ENCODE measurements at regions not wholly inside any gene's neighbourhood (a gene's known extent, or its start where the extent isn't known, plus 50 kb on each side); places are given as distances from the start of the nearest gene placed in this dataset.
"Not testable (repeated sequence)": the region's sequence is repeated elsewhere in the genome, so short reads cannot be mapped to it uniquely, and the experiment has no call there.

GRCh38 chr1:30363031-30363430, 360.4 kb downstream of the MATN1 start:
- DNase-seq (ENCODE audit: low spot score) = no peak
- ChIA-PET CTCF (interaction anchor here (0.7 to 3.3 kb wide), 3 partner anchors 10 to 442 kb away, joined by 3 to 16 read pairs (median 4); no protein-coding TSS in a partner anchor), POLR2A (ENCODE audit: low non-redundant PET) (no interaction called here)
- H3K27ac ChIP-seq = no peak overlapping the region
- TF ChIP-seq, protein P1, sequence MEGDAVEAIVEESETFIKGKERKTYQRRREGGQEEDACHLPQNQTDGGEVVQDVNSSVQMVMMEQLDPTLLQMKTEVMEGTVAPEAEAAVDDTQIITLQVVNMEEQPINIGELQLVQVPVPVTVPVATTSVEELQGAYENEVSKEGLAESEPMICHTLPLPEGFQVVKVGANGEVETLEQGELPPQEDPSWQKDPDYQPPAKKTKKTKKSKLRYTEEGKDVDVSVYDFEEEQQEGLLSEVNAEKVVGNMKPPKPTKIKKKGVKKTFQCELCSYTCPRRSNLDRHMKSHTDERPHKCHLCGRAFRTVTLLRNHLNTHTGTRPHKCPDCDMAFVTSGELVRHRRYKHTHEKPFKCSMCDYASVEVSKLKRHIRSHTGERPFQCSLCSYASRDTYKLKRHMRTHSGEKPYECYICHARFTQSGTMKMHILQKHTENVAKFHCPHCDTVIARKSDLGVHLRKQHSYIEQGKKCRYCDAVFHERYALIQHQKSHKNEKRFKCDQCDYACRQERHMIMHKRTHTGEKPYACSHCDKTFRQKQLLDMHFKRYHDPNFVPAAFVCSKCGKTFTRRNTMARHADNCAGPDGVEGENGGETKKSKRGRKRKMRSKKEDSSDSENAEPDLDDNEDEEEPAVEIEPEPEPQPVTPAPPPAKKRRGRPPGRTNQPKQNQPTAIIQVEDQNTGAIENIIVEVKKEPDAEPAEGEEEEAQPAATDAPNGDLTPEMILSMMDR (conservative IDR thresholded peaks at IDR 0.05; ENCODE audit: low read depth) = no peak

DNA sequence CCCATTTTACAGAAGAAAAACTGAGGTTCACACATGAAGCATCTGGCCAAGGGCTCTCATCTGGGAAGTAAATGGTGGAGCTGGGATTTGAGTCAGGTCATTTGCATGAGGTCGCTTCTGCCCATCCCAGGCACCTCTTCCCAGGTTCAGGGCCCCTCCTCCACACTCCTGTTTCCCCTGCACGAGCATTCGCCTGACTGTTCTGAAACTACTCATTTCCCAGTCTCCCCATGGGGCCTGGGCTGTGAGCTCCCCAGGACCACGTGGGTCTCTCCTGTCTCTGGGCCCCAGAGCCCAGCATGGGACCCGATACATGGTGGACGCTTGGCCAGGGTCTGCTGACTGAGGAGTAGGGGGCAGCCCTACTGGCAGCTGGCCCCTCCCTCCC, 360.8 kb downstream of the MATN1 start:
- ChIA-PET POLR2A (ENCODE audit: low non-redundant PET) (no interaction called here), CTCF (interaction anchor here (0.7 to 3.3 kb wide), 3 partner anchors 9 to 441 kb away, joined by 3 to 16 read pairs (median 4); no protein-coding TSS in a partner anchor)
- DNase-seq (ENCODE audit: low spot score) = no peak
- TF ChIP-seq, protein P1 (conservative IDR thresholded peaks at IDR 0.05; ENCODE audit: low read depth) = no peak
- no peak overlapping the region for H3K27ac ChIP-seq

DNA sequence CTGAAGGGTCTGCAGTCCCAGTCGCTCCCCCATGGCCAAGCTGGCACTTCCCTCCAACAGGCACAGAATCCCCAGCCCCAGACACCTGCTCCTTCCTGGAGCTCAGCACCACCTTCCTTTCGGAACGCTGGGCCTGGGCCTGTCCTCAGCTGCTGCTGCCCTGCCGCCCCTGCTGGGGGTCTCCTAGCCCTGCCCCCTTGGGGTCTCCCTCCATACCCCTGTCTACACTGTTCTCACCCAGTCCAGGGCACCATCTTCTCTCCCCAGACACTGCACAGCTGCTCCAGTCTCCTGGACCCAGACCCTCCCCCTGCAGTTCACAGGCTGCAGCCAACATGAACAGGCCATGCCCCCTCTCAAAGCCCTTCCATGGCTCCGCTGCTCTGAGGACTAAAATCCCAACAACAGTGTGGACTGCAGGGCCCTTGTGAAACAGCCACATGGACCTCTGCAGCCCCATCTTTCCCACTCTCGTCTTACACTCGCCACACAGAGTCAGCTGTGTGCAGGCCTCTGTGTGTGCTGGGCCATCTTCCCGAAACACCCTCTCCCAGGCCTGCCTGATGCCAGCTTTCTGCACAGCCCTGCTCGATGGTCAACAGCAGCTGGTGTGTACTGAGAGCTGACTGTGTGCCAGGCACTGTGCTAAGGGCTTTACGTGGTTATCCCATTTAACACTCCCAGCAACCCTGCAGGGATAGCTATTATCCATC, 361.3 kb downstream of the MATN1 start:
- POLR2A ChIA-PET (ENCODE audit: low non-redundant PET); H3K27ac ChIP-seq; DNase-seq (ENCODE audit: low spot score): not testable (repeated sequence)
- CTCF ChIA-PET = interaction anchor here (1.1 kb wide), 1 partner anchor 9 kb away, joined by 4 read pairs; no protein-coding TSS in a partner anchor

DNA sequence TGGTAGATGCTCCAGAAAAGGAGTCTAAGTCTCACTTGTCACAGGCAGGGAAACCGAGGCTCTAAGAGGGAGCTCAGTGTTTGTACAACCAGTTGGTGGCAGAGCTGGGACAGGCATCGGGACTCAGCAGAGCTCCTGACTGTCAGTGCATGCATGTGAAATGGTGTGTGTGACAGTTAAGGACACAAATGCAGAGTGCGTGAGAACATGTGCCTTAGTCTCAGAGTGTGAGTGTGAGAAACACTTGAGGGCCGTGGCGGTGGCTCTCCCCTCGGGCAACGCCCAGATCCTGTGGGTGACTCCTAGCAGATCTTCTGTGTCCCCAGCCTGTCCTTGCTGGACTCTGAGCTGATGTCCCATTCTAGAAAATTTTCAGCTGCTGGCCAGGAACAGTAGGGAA, 362.6 kb downstream of the MATN1 start:
- TF ChIP-seq, protein P1 (conservative IDR thresholded peaks at IDR 0.05; ENCODE audit: low read depth) = no peak
- CTCF ChIA-PET = no interaction called here
- POLR2A ChIA-PET (ENCODE audit: low non-redundant PET) = no interaction called here
- DNase-seq (ENCODE audit: low spot score) = no peak
- no peak overlapping the region for H3K27ac ChIP-seq

DNA sequence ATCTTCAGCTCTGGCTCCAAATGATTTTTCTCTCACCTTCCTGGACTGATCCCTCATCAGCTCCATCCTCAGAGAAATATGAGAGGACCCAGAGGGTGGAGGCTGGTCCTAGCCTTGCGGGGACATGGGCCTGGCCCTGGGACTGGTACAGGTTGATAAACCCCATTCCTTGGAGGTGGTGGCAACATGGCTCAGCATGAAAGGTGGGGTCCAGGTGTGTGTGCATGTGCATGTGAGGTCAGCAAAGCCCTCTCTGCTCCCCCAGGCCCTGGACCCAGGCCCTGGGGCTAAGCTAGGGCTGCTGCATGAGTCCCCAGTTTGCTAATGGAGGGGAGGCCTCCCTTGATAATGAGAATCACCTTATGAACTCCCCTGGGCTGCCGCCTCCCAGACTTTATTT, 363.1 kb downstream of the MATN1 start:
- ChIA-PET POLR2A (ENCODE audit: low non-redundant PET) (no interaction called here), CTCF (no interaction called here)

GRCh38 chr1:30359539-30360220, 363.7 kb downstream of the MATN1 start:
- POLR2A ChIA-PET (ENCODE audit: low non-redundant PET) = no interaction called here
- CTCF ChIA-PET = no interaction called here

More for the DNA sequence above, 363.1 kb downstream of the MATN1 start:
- TF ChIP-seq, protein P1 (conservative IDR thresholded peaks at IDR 0.05; ENCODE audit: low read depth) = no peak
- H3K27ac ChIP-seq = no peak overlapping the region
- DNase-seq (ENCODE audit: low spot score) = no peak

More at GRCh38 chr1:30359539-30360220, 363.7 kb downstream of the MATN1 start:
- H3K27ac ChIP-seq = no peak overlapping the region
- DNase-seq (ENCODE audit: low spot score) = no peak
- TF ChIP-seq, protein P1 (conservative IDR thresholded peaks at IDR 0.05; ENCODE audit: low read depth) = no peak

Data from RWPE1 (cell line).